Spleen (tissue), 11 donors: ENCODE measurements at regions not wholly inside any gene's neighbourhood (a gene's known extent, or its start where the extent isn't known, plus 50 kb on each side); places are given as distances from the start of the nearest gene placed in this dataset.

ENCODE experiments used
- DNase-seq: peaks from one replicate; pipeline ENCODE4 v3.0.0-alpha.2; 2020
- H3K27ac ChIP-seq, 8 donors: fragments of 200-600 bp; sonication (generic) in 7 of 8; 1 replicate in 4 of 8; 2 replicates in 4 of 8; pipeline versions ENCODE4 v1.5.0 to v1.8.0; 2016 to 2021; ENCODE audit warnings: inconsistent platforms in 4 of 8, mild to moderate bottlenecking in 4 of 8, moderate library complexity in 1 of 8
- H3K27me3 ChIP-seq, 7 donors: fragments of 200-600 bp; sonication (generic) in 6 of 7; replicated peaks in 1 of 7; 1 replicate in 4 of 7; 2 replicates in 3 of 7; pipeline versions ENCODE4 v1.5.0 to v1.8.0; 2016 to 2021; ENCODE audit warnings: inconsistent platforms in 3 of 7, mild to moderate bottlenecking in 1 of 7
- H3K36me3 ChIP-seq, 6 donors: fragments of 200-600 bp; sonication (generic) in 5 of 6; 1 replicate in 4 of 6; 2 replicates in 2 of 6; pipeline versions ENCODE4 v1.5.0 to v1.8.0; 2016 to 2021; ENCODE audit warnings: inconsistent platforms in 2 of 6
- H3K4me1 ChIP-seq, 6 donors: fragments of 200-600 bp; sonication (generic) in 5 of 6; 1 replicate in 3 of 6; 2 replicates in 3 of 6; pipeline versions ENCODE4 v1.5.0 to v1.8.0; 2016 to 2021; ENCODE audit warnings: inconsistent platforms in 3 of 6
- H3K4me3 ChIP-seq, 8 donors: fragments of 200-600 bp; sonication (generic) in 7 of 8; 1 replicate in 4 of 8; 2 replicates in 4 of 8; pipeline versions ENCODE4 v1.5.0 to v1.8.0; 2016 to 2021; ENCODE audit warnings: inconsistent platforms in 4 of 8, mild to moderate bottlenecking in 4 of 8, moderate library complexity in 2 of 8
- H3K9me3 ChIP-seq, 8 donors: fragments of 200-600 bp; sonication (generic) in 7 of 8; 1 replicate in 4 of 8; 2 replicates in 4 of 8; pipeline versions ENCODE4 v1.5.0 to v1.8.0; 2016 to 2021; ENCODE audit warnings: inconsistent platforms in 4 of 8
- POLR2A ChIP-seq, 3 donors: fragments of 450-650 bp; IDR thresholded peaks; one replicate each; pipeline ENCODE4 v1.5.1; 2017; ENCODE audit warnings: antibody characterized with exemption in 3 of 3, mild to moderate bottlenecking in 1 of 3
- POLR2AphosphoS5 ChIP-seq, 3 donors: sonication (generic); formaldehyde crosslinking; IDR thresholded peaks; one replicate each; pipeline ENCODE4 v1.5.1; 2017; ENCODE audit warnings: antibody characterized with exemption in 3 of 3
- WGBS, 5 donors: extraction: QIAGEN DNeasy Blood & Tissue Kit in 3 of 5; methylation state at CpG; one replicate each; pipeline versions ENCODE4 v1.1.5 to v1.1.7; 2013 to 2018; 5-methylcytosine and 5-hydroxymethylcytosine counted together
- intact Hi-C: fragments of 100-400 bp; cut with DNase I; formaldehyde crosslinking; loops from one replicate; pipeline ENCODE4 v1.15.0; 2023; ENCODE audit warnings: low total_unique reads
- TF ChIP-seq, protein P1 (sequence below), 11 experiments: fragments of 200-600 bp in 7 of 11; fragments of 450-650 bp in 4 of 11; sonication (generic) in 4 of 11; IDR thresholded peaks in 8 of 11; conservative IDR thresholded peaks in 3 of 11; 1 replicate in 7 of 11; 2 replicates in 4 of 11; pipeline versions ENCODE4 v1.4.0 to v1.8.0; 2016 to 2021; ENCODE audit warnings: antibody characterized with exemption in 11 of 11, inconsistent platforms in 4 of 11, mild to moderate bottlenecking in 1 of 11
- donor health status: healthy with polysubstance abuse.
- donor health status: DM: no; HTN: no; CAD: no; lungs with moderate emphysema.
- donor health status: DM: no; HTN: no; CAD: no.
- donor health status: Bipolar disorder and iron deficiency.
- donor health status: healthy.
- donor health status: DM: no; HTN: no; CAD: no.
- donor health status: DM: yes; HTN: yes; CAD: no.

DNA sequence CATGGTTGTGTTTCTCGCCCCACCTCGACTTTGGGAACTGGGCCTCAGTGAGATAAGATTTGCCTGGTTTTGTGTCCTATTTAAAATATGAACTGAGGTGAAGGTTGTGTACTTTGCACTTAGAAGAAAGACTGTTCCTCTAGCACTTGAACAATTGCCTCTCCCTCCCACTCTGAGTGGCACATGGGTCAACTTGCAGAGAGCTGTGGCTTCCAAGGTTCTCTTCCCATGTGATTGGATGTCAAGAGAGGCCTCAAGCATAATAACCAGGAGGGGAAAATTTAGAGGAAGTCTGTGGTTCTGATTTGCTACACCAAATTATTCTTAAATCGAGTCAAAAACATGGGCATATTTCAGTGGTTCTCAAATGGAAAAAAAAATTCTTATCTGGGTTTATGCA is 329.2 kb downstream of the HS3ST3B1 start:
- no peak overlapping the region for H3K4me3 ChIP-seq
- H3K9me3 ChIP-seq, result peaks cover 0 to 15% (median 14%) of the 10 kb centered on the region in 8 donors
- DNase-seq, result no peak
- TF ChIP-seq, protein P1, sequence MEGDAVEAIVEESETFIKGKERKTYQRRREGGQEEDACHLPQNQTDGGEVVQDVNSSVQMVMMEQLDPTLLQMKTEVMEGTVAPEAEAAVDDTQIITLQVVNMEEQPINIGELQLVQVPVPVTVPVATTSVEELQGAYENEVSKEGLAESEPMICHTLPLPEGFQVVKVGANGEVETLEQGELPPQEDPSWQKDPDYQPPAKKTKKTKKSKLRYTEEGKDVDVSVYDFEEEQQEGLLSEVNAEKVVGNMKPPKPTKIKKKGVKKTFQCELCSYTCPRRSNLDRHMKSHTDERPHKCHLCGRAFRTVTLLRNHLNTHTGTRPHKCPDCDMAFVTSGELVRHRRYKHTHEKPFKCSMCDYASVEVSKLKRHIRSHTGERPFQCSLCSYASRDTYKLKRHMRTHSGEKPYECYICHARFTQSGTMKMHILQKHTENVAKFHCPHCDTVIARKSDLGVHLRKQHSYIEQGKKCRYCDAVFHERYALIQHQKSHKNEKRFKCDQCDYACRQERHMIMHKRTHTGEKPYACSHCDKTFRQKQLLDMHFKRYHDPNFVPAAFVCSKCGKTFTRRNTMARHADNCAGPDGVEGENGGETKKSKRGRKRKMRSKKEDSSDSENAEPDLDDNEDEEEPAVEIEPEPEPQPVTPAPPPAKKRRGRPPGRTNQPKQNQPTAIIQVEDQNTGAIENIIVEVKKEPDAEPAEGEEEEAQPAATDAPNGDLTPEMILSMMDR (IDR thresholded peaks at IDR 0.05 in 8 of 11, conservative IDR thresholded peaks at IDR 0.05 in 3 of 11), result no peak
- TF ChIP-seq POLR2A (IDR thresholded peaks at IDR 0.05) (no peak), POLR2AphosphoS5 (IDR thresholded peaks at IDR 0.05) (no peak)
- intact Hi-C loops, result no loop called here
- no peaks in the 10 kb centered on the region for H3K4me1 ChIP-seq
- 59 to 64% (median 60%) methylated on average over 3 of the region's 3 CpGs for WGBS, 5 donors
- H3K27me3 ChIP-seq, result no peaks in the 10 kb centered on the region
- H3K36me3 ChIP-seq, result no peaks in the 10 kb centered on the region
- no peak overlapping the region for H3K27ac ChIP-seq

DNA sequence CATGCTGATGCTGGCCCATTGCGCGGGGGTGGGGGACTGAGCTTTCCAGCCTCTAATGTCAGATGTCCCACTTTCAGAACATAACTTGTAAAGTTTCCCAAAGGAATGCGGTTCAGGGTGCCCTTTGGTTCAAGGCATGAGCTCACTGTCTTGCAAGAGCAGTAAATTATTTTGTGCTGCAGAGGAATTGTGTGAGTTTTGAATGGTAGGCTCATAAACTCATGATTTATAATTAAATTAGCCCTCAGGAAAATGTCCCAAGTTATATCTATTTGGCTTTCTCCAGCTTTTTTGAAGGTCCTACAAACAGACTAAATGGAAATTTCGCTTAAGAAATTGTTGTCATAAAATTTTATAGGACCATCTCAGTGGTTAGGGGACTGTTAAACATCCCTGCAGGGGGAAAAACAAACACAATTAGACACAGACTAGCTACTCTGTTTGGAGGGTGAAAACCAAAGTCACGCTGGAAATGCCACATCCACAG is 321.8 kb downstream of the HS3ST3B1 start:
- WGBS, 5 donors, result 71 to 88% (median 81%) methylated on average over 5 of the region's 5 CpGs
- intact Hi-C loops, result no loop called here
- Histone ChIP-seq H3K27me3 (no peaks in the 10 kb centered on the region), H3K9me3 (no peaks in the 10 kb centered on the region), H3K4me3 (no peak overlapping the region), H3K27ac (no peak overlapping the region), H3K36me3 (no peaks in the 10 kb centered on the region), H3K4me1 (no peaks in the 10 kb centered on the region)
- TF ChIP-seq POLR2AphosphoS5 (IDR thresholded peaks at IDR 0.05), result no peak
- TF ChIP-seq POLR2A (IDR thresholded peaks at IDR 0.05), result no peak
- TF ChIP-seq, protein P1 (IDR thresholded peaks at IDR 0.05 in 8 of 11, conservative IDR thresholded peaks at IDR 0.05 in 3 of 11), result no peak
- DNase-seq, result no peak

DNA sequence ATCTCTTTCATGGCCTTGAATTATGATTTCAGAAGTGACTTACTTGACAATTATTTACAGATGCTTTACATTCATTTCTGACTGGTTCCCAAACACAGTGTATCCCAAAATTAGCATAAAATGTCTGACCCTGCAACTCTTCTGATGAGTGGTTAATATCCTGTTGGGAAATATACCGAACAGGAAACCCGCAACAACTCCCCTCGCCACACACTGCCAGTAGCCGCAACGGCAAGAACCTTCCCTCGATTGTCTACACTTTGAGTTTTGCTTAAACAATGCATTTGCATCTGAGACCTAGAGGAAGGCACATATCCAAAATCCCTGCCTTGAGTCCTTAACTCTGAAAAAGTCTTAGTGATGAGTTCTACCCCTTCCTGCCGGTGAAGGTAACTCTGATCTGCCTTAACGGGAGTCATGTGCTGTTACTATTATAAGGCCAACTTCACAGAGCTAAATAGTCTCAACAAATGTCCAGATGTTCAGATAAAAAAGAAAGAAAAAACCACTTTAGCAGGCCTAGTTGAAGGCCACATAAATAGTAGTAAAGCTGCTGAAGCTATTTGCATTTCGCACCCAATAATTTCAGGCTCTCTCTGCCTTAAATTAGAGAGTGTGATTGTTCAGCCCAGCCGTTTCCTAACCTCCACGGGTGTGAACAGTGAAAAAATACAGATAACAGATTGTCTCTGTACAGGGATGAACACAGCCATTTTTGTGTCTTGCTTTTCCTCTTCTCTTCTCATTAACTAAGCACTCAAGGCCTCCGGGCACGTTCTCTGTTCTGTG is 321.1 kb downstream of the HS3ST3B1 start:
- no peaks in the 10 kb centered on the region for H3K36me3 ChIP-seq
- intact Hi-C loops, result no loop called here
- no peaks in the 10 kb centered on the region for H3K27me3 ChIP-seq
- no peak overlapping the region for H3K4me3 ChIP-seq
- peak overlapping the region in 1 of 8 donors; percentile 17 for H3K27ac ChIP-seq
- 66 to 76% (median 73%) methylated on average over 13 of the region's 13 CpGs for WGBS, 5 donors
- H3K4me1 ChIP-seq, result no peaks in the 10 kb centered on the region
- no peaks in the 10 kb centered on the region for H3K9me3 ChIP-seq
- TF ChIP-seq POLR2A (IDR thresholded peaks at IDR 0.05) (no peak), POLR2AphosphoS5 (IDR thresholded peaks at IDR 0.05) (no peak)
- TF ChIP-seq, protein P1 (IDR thresholded peaks at IDR 0.05 in 8 of 11, conservative IDR thresholded peaks at IDR 0.05 in 3 of 11), result no peak
- no peak for DNase-seq

DNA sequence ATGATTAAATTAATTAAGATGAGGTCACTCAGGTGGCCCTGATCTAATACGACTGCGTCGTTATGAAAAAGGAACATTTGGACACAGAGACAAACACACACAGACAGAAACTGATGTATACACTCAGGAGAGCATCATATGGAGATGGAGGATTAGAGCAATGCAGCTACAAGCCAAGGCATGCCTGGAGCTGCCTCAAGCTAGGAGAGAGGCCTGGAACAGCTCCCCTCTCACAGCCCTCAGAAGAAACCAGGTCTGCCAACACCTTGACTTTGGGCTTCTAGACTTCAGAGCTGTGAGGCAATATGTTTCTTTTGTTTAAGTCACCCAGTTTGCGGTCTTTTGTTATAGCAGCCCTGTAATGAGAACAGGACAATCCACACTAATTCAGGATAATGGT is 318.9 kb downstream of the HS3ST3B1 start:
- intact Hi-C loops, result no loop called here
- DNase-seq, result no peak
- no peaks in the 10 kb centered on the region for H3K36me3 ChIP-seq
- no peaks in the 10 kb centered on the region for H3K4me1 ChIP-seq
- TF ChIP-seq, protein P1 (IDR thresholded peaks at IDR 0.05 in 8 of 11, conservative IDR thresholded peaks at IDR 0.05 in 3 of 11), result no peak
- TF ChIP-seq POLR2AphosphoS5 (IDR thresholded peaks at IDR 0.05) (no peak), POLR2A (IDR thresholded peaks at IDR 0.05) (no peak)
- no peak overlapping the region for H3K4me3 ChIP-seq
- WGBS, 5 donors, result 73 to 97% (median 81%) methylated on average over 4 of the region's 4 CpGs
- H3K27ac ChIP-seq, result no peak overlapping the region
- H3K9me3 ChIP-seq, result no peaks in the 10 kb centered on the region
- no peaks in the 10 kb centered on the region for H3K27me3 ChIP-seq
